ENCODE measurements at regions not wholly inside any gene's neighbourhood (a gene's known extent, or its start where the extent isn't known, plus 50 kb on each side); places are given as distances from the start of the nearest gene placed in this dataset.

GRCh38 chr4:134145369-134145768, 56.2 kb downstream of the PABPC4L start:
- DNase-seq (ENCODE audit: low read depth): no peak
- TF ChIP-seq CTCF (IDR thresholded peaks at IDR 0.05; ENCODE audit: low read depth, low read length, missing control alignments): no peak
- H3K4me3 ChIP-seq (ENCODE audit: low read depth, low read length): no peak overlapping the region

GRCh38 chr4:134144337-134144736, 57.3 kb downstream of the PABPC4L start:
- no peak for TF ChIP-seq CTCF (IDR thresholded peaks at IDR 0.05; ENCODE audit: low read depth, low read length, missing control alignments)
- no peak for DNase-seq (ENCODE audit: low read depth)
- no peak overlapping the region for H3K4me3 ChIP-seq (ENCODE audit: low read depth, low read length)

- DNase-seq (ENCODE audit: low read depth): no peak
Observed at GRCh38 chr4:134141728-134142127, 59.9 kb downstream of the PABPC4L start.

GRCh38 chr4:134139188-134139587, 62.4 kb downstream of the PABPC4L start:
- no peak for DNase-seq (ENCODE audit: low read depth)
- no peak for TF ChIP-seq CTCF (IDR thresholded peaks at IDR 0.05; ENCODE audit: low read depth, low read length, missing control alignments)
- no peak overlapping the region for H3K4me3 ChIP-seq (ENCODE audit: low read depth, low read length)

More at GRCh38 chr4:134141728-134142127, 59.9 kb downstream of the PABPC4L start:
- TF ChIP-seq CTCF (IDR thresholded peaks at IDR 0.05; ENCODE audit: low read depth, low read length, missing control alignments): no peak
- H3K4me3 ChIP-seq (ENCODE audit: low read depth, low read length): no peak overlapping the region

GRCh38 chr4:134132086-134132783, 69.4 kb downstream of the PABPC4L start:
- DNase-seq (ENCODE audit: low read depth): no peak
- no peak overlapping the region for H3K4me3 ChIP-seq (ENCODE audit: low read depth, low read length)
- no peak for TF ChIP-seq CTCF (IDR thresholded peaks at IDR 0.05; ENCODE audit: low read depth, low read length, missing control alignments)

GRCh38 chr4:134126955-134127354, 74.6 kb downstream of the PABPC4L start:
- no peak for TF ChIP-seq CTCF (IDR thresholded peaks at IDR 0.05; ENCODE audit: low read depth, low read length, missing control alignments)
- DNase-seq (ENCODE audit: low read depth): no peak
- H3K4me3 ChIP-seq (ENCODE audit: low read depth, low read length): no peak overlapping the region

GRCh38 chr4:134126000-134126560, 75.5 kb downstream of the PABPC4L start:
- TF ChIP-seq CTCF (IDR thresholded peaks at IDR 0.05; ENCODE audit: low read depth, low read length, missing control alignments): no peak
- H3K4me3 ChIP-seq (ENCODE audit: low read depth, low read length): no peak overlapping the region
- DNase-seq (ENCODE audit: low read depth): no peak
